ENCODE measurements at regions not wholly inside any gene's neighbourhood (a gene's known extent, or its start where the extent isn't known, plus 50 kb on each side); places are given as distances from the start of the nearest gene placed in this dataset.
"Not testable (repeated sequence)": the region's sequence is repeated elsewhere in the genome, so short reads cannot be mapped to it uniquely, and the experiment has no call there.

DNA sequence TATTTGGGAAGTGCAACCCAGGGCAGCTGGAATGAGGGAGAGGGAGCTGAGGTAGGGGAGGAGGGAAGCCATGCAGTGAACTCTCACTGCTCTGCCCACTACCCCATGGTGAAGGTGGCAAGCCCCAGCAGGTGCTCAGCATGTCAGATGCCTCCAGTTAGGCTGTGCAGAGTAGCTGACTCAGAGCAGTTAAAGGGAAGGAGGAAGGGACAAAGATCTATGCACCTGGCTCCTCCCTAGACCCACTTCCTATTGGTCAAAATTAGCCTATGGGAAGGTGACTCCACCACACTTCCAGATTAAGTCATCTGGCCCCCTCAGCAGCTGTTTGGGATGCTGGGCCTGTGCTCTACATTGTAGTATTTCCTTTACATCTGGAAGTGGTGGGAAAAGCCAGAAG, 125.7 kb upstream of the MTPN start:
- H3K9me3 ChIP-seq (ENCODE audit: low read depth, low read length, poor library complexity, severe bottlenecking), result no peaks in the 10 kb centered on the region
- no peaks in the 10 kb centered on the region for H3K27me3 ChIP-seq (replicated peaks; ENCODE audit: insufficient read depth, low read depth, low read length, poor library complexity)
- H3K27ac ChIP-seq (ENCODE audit: low read depth, low read length, poor library complexity, severe bottlenecking), result no peak overlapping the region
- H3K4me3 ChIP-seq (ENCODE audit: low read depth, low read length, poor library complexity, severe bottlenecking), result no peak overlapping the region
- CTCF ChIA-PET, result no interaction called here
- POLR2A ChIA-PET (ENCODE audit: low non-redundant PET), result no interaction called here
- intact Hi-C loops (cut with micrococcal nuclease; ENCODE audit: unreplicated experiment), result no loop called here
- no peaks in the 10 kb centered on the region for H3K36me3 ChIP-seq (ENCODE audit: insufficient read depth, low read length, poor library complexity, severe bottlenecking)
- TF ChIP-seq, protein P1, sequence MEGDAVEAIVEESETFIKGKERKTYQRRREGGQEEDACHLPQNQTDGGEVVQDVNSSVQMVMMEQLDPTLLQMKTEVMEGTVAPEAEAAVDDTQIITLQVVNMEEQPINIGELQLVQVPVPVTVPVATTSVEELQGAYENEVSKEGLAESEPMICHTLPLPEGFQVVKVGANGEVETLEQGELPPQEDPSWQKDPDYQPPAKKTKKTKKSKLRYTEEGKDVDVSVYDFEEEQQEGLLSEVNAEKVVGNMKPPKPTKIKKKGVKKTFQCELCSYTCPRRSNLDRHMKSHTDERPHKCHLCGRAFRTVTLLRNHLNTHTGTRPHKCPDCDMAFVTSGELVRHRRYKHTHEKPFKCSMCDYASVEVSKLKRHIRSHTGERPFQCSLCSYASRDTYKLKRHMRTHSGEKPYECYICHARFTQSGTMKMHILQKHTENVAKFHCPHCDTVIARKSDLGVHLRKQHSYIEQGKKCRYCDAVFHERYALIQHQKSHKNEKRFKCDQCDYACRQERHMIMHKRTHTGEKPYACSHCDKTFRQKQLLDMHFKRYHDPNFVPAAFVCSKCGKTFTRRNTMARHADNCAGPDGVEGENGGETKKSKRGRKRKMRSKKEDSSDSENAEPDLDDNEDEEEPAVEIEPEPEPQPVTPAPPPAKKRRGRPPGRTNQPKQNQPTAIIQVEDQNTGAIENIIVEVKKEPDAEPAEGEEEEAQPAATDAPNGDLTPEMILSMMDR (conservative IDR thresholded peaks at IDR 0.05; ENCODE audit: low read depth, low read length), result no peak
- no peak for TF ChIP-seq EZH2 (IDR thresholded peaks at IDR 0.05; ENCODE audit: borderline replicate concordance, low read depth, low read length, poor library complexity, severe bottlenecking)
- BruUV-seq (replicated peaks), result no TSS peak
- DNase-seq (ENCODE audit: low spot score), result no peak
- no peaks in the 10 kb centered on the region for H3K4me1 ChIP-seq (ENCODE audit: insufficient read depth, low read length, poor library complexity, severe bottlenecking)

DNA sequence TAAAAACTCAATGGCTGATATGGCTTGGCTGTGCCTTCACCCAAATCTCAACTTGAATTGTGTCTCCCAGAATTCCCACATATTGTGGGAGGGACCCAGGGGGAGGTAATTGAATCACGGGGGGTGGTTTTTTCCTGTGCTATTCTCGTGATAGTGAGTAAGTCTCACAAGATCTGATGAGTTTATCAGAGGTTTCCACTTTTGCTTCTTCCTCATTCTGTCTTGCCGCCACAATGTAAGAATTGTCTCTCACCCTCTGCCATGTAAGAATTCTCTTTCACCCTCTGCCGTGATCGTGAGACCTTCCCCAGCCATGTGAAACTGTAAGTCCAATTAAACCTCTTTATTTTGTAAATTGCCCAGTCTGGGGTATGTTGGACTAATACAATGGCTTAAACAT, 115.6 kb upstream of the MTPN start:
- H3K4me3 ChIP-seq (ENCODE audit: low read depth, low read length, poor library complexity, severe bottlenecking); H3K27ac ChIP-seq (ENCODE audit: low read depth, low read length, poor library complexity, severe bottlenecking); H3K9me3 ChIP-seq (ENCODE audit: low read depth, low read length, poor library complexity, severe bottlenecking); BruUV-seq (replicated peaks); H3K36me3 ChIP-seq (ENCODE audit: insufficient read depth, low read length, poor library complexity, severe bottlenecking); CTCF ChIA-PET; H3K27me3 ChIP-seq (replicated peaks; ENCODE audit: insufficient read depth, low read depth, low read length, poor library complexity); H3K4me1 ChIP-seq (ENCODE audit: insufficient read depth, low read length, poor library complexity, severe bottlenecking); DNase-seq (ENCODE audit: low spot score); POLR2A ChIA-PET (ENCODE audit: low non-redundant PET); intact Hi-C loops (cut with micrococcal nuclease; ENCODE audit: unreplicated experiment): not testable (repeated sequence)

DNA sequence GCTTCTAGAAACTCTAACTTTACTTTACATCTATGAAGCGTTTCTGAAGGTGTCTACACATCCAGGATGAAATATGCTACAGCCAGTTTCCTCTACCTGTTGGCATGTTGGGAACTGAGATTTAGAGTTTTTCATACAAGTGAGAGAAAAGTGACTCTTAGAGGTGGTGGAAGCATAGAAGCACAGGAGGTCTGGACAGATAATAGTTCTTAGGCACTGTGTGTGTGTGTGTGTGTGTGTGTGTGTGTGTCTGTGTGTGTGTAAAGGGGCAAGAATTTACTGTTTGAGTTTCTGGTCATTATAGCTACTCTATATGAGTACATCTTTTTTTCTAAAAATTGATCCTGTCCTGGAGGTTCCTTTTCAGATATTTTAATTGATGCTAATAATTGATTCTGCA, 110.7 kb upstream of the MTPN start:
- no peaks in the 10 kb centered on the region for H3K36me3 ChIP-seq (ENCODE audit: insufficient read depth, low read length, poor library complexity, severe bottlenecking)
- CTCF ChIA-PET, result no interaction called here
- intact Hi-C loops (cut with micrococcal nuclease; ENCODE audit: unreplicated experiment), result no loop called here
- no peaks in the 10 kb centered on the region for H3K9me3 ChIP-seq (ENCODE audit: low read depth, low read length, poor library complexity, severe bottlenecking)
- H3K4me3 ChIP-seq (ENCODE audit: low read depth, low read length, poor library complexity, severe bottlenecking), result no peak overlapping the region
- no peak for TF ChIP-seq EZH2 (IDR thresholded peaks at IDR 0.05; ENCODE audit: borderline replicate concordance, low read depth, low read length, poor library complexity, severe bottlenecking)
- TF ChIP-seq, protein P1 (conservative IDR thresholded peaks at IDR 0.05; ENCODE audit: low read depth, low read length), result no peak
- BruUV-seq (replicated peaks), result no TSS peak
- H3K27ac ChIP-seq (ENCODE audit: low read depth, low read length, poor library complexity, severe bottlenecking), result no peak overlapping the region
- no peak for DNase-seq (ENCODE audit: low spot score)
- POLR2A ChIA-PET (ENCODE audit: low non-redundant PET), result no interaction called here
- H3K4me1 ChIP-seq (ENCODE audit: insufficient read depth, low read length, poor library complexity, severe bottlenecking), result no peaks in the 10 kb centered on the region
- H3K27me3 ChIP-seq (replicated peaks; ENCODE audit: insufficient read depth, low read depth, low read length, poor library complexity), result no peaks in the 10 kb centered on the region

DNA sequence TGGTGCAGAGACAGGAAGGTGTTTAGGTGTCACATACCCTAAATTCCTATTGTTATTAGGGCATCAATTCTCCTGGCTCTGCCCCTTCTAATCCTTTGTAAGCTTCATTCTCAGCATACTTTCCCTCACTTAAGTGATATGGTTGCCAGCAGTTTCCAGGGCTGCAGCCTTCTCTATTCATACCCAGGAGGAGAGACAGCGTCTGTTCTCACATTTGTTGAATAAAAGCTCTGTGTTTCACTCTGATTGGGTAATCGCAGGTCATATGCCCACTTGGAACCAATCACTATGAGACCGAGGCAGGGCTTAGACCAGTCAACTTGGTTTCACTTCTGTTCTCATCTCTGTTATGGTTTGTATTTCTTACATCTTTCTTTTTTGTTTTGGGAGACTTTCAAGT, 109.6 kb upstream of the MTPN start:
- ChIA-PET CTCF (no interaction called here), POLR2A (ENCODE audit: low non-redundant PET) (no interaction called here)
- BruUV-seq (replicated peaks), result no TSS peak
- Histone ChIP-seq H3K27ac (ENCODE audit: low read depth, low read length, poor library complexity, severe bottlenecking) (no peak overlapping the region), H3K4me1 (ENCODE audit: insufficient read depth, low read length, poor library complexity, severe bottlenecking) (no peaks in the 10 kb centered on the region), H3K36me3 (ENCODE audit: insufficient read depth, low read length, poor library complexity, severe bottlenecking) (no peaks in the 10 kb centered on the region), H3K9me3 (ENCODE audit: low read depth, low read length, poor library complexity, severe bottlenecking) (no peaks in the 10 kb centered on the region), H3K4me3 (ENCODE audit: low read depth, low read length, poor library complexity, severe bottlenecking) (peak overlapping the region; percentile 37), H3K27me3 (replicated peaks; ENCODE audit: insufficient read depth, low read depth, low read length, poor library complexity) (no peaks in the 10 kb centered on the region)
- TF ChIP-seq, protein P1 (conservative IDR thresholded peaks at IDR 0.05; ENCODE audit: low read depth, low read length), result no peak
- no peak for TF ChIP-seq EZH2 (IDR thresholded peaks at IDR 0.05; ENCODE audit: borderline replicate concordance, low read depth, low read length, poor library complexity, severe bottlenecking)
- intact Hi-C loops (cut with micrococcal nuclease; ENCODE audit: unreplicated experiment), result no loop called here
- peak; percentile 89 for DNase-seq (ENCODE audit: low spot score)

All from A673 (cell line).